ENCODE measurements at regions not wholly inside any gene's neighbourhood (a gene's known extent, or its start where the extent isn't known, plus 50 kb on each side); places are given as distances from the start of the nearest gene placed in this dataset.
"Not testable (repeated sequence)": the region's sequence is repeated elsewhere in the genome, so short reads cannot be mapped to it uniquely, and the experiment has no call there.

DNA sequence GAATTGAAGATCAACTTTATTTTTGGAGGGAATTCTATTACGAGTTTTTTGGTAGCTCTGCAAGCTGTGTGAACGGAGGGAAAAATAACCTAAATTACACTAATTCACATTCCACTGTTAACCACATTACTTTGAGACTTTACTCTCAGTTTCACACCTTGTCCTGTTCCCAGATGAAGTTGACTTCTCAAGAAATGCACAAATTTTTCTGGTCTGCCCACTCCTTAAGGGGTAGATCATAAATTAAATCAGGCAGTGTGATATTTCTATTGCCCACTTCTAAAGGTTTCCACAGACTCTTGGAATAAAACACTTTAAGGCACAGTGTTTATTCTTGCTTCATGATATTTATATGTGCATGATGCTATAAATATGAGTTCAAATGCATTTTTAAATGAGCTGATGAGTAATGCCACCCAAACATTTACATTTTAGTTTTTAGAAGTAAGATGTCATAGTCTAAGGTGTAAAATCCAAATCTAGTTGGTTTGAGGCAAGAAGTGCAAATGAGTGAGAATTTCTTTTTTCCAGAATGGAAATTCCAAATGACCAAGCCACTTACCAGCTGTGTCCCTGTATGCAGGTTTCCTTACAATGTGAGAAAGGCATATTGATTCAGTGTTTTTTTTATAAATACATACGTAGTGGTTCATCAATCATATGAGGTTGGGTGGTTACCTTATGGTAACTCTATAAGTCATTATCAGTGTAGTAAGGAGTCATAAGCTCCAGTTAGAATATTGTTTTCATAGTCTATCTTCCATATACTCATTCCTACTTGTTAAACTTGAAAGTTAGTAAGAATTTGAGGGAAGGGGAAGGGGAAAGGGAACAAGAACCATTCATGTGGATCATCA is 437.7 kb upstream of the MEF2C start:
- no peak for DNase-seq

DNA sequence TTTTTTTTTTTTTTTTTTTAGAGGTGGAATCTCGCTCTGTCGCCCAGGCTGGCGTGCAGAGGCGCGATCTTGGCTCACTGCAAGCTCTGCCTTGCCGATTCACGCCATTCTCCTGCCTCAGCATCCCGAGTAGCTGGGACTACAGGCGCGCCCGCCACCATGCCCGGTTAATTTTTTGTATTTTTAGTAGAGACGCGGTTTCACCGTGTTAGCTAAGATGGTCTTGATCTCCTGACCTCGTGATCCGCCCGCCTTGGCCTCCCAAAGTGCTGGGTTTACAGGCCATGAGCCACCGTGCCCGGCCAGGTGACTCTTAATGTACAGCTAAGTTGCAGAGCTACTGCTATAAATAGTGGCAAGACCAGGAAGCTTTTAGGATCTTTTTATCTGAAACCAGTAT is 434.9 kb upstream of the MEF2C start:
- not testable (repeated sequence) for DNase-seq

DNA sequence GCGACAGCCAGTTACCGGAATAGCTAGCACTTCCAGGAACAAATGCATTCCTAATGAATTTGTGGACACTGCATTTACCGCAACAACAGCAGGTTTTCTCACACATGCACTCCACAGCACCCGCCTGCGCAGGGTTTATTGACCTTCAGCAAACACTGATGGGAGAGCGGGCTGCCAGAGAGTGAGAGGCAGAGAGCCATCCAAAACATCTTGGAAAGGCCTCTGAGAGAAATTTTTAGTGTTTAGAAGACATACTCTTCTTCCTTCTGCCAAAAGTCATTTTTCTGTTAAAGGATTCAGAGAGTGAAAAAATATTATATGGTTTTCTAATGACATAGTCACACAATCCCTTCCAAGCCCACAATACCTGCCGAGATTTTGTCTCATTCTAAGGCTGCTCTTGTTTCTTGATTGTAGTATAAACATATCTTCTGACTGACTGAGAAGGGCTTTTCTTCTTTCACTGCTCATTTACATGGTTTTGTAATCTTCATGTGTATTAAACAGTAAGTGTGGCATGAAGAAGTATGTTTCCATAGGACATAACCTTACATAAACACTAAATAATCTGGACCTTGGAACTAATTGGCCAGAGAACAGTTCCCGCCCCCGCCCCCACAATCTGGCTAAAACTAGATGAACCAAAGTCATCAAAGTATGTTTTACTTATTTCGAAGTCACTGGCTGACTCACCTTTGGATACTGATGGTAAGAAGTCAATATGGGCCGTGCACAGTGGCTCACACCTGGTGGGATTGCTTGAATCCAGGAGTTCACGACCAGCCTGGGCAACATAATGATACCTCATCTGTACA is 432.5 kb upstream of the MEF2C start:
- no peak for DNase-seq

DNA sequence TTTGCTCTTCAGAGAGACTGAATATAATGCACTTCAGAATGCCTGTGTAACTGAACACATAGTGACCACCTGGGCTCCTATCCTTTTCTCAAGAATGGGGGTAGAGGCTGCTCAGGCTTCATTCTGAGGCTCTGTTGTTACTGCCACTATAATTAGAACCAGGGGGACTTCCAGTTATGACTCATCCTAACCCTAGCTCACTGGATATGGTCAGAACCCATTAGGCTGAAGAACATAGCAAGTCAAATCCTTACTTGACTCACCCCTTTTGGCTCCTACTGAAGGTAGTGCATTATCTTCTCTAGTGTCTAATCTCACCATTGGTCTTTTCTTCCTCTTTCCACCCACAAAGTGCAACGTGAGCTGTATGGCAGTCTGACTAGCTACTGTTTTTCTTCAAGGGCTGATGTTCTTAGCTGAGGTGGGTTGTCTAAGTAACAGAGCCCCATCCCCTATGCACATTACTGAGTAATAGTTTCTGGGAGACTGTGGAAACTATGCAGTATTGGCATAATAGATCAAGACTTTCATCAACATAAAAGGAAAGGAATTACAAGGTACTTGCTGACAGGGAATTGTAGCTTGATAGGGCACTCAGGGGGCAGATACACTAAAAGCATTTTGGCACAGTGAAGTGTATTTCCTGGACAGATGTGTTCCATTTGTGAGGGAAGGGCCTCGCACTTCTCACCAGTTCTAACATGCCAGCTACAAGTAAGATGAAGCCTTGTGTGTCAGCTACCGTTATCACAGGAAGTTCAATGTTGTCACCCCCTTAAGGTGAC is 431.0 kb upstream of the MEF2C start:
- DNase-seq, result peak; percentile 32

DNA sequence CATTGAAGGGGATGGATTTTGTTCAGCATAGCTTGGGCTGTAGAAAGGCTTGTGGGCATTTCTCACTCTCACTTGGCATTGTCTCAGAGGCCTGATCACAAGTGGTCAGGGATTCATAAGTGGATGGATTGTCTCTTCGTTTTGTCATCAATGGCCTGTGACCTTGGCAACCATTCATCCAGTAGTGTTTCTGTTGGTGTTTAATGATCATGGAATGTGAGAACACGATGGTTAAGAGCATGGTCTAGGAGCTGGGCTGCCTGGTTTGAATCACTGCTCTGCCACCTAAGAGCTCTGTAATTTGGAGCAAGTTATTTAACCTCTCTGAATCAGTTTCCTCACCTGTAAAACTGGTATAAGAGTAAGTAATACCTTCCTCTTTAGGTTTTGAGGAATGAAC is 430.1 kb upstream of the MEF2C start:
- no peak for DNase-seq

DNA sequence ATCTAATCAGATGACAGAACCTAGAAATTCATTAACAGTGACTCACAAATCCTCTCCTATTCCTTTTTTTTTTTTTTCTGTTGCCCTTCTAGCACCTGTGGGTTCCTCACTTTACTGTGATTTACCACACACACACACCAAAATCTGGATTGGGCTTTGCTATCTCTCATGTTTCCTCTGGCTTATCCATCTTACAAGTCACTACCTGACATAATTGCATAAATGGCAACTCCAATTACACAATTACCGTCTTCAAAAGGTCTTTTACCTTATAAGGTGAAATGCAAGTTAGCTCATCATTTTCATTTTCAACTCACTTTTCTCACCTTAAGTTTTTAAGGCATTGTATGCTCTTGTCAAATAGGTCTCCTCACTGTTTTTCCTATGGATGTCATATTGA is 426.3 kb upstream of the MEF2C start:
- no peak for DNase-seq

DNA sequence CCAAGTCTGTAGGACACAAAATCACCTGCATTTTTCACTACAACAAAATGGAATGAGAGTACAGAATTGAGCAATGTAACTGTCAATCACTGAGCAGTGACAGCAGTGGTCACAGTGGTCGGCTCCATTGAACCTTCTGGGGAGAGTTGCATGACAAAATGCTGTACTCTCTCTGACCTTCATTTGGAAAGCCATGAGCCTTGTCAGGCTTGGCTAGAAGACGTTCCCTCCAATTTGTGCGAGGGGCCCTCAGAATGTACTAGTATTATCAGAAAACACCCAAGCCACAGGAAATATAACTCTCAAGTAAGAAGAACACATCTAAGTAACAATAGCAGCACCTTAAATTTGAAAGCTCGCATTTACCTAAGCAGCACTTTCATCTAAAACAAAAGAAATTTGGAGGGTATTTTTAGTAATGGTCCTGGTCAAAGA is 425.6 kb upstream of the MEF2C start:
- no peak for DNase-seq

DNA sequence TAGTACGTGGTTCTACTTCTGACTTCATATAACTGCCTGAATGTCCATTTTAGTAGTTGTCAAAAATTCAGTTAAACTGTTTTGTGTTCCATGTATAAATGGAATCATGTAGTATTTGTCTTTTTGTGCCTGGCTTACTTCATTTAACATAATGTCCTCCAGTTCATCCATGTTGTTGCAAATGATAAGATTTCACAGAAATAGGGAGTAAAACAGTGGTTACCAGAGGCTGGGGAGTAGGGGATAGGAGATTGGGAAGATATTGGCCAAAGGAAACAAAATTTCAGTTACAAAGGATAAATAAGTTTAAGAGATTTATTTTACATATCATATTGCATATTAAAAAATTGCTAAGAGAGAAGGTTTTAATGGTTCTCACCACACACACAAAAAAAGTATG is 425.0 kb upstream of the MEF2C start:
- DNase-seq, result no peak

DNA sequence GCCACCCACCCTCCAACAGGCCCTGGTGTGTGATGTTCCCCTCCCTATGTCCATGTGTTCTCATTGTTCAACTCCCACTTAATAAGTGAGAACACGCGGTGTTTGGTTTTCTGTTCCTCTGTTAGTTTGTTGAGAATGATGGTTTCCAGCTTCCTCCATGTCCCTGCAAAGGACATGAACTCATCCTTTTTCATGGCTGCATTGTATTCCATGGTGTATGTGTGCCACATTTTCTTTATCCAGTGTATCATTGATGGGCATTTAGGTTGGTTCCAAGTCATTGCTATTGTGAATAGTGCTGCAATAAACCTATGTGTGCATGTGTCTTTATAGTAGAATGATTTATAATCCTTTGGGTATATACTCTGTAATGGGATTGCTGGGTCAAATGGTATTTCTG is 424.2 kb upstream of the MEF2C start:
- not testable (repeated sequence) for DNase-seq

DNA sequence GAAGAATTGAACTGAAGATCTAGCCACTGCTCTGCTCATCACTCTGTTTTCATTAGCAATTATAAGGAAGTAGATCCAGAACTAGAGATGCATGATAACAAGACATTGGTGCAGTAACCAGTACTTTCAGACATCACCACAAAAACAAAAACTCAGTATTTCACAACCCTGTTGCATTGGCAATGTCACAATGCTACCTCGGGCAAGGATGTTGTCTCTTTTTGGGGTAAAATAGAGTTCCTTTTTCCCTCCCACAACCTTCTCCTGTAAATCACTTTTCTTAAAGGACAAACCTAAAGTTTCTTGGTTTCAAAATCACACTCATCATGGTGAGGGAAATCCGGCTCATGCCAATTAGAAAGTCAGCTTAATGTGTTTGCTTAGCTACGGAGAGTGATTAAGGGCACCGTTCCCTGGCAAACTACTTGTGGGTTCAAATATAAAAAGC is 420.1 kb upstream of the MEF2C start:
- no peak for DNase-seq

DNA sequence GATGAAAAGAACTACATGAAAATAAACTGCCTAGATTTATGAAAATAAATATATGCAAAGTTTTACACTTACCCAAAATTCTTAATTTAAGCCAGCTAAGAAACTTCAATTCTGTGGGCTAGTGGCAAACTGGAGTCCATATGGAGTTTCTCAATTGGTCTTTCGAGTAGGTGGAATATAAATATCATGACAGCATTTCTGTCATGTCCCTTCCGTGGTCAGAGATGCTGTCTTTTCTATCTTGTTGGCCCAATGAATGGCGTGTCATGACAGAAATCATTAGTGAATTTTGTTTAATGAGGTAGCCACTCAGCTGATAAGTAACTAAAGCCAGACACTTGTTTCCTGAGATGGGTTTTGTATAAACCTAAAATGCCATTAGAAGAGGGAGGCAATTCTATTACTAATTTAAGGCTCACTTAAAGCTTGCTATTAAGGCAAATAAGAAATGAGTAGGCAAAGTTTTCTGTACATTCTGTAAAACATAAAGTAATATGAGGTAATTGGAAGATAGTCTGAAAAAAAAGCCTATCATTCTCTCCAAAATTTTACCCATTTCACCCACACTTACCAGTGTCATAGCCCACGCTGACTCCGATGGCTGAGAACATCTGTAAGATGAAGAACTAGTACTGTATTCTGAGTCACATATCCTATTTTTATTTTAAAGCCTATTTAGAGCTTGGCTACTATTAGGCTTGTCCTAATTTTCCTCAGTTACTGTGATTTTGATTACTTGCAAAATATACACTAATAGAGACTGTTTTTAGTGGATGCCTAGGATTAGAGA is 419.3 kb upstream of the MEF2C start:
- DNase-seq, result no peak

DNA sequence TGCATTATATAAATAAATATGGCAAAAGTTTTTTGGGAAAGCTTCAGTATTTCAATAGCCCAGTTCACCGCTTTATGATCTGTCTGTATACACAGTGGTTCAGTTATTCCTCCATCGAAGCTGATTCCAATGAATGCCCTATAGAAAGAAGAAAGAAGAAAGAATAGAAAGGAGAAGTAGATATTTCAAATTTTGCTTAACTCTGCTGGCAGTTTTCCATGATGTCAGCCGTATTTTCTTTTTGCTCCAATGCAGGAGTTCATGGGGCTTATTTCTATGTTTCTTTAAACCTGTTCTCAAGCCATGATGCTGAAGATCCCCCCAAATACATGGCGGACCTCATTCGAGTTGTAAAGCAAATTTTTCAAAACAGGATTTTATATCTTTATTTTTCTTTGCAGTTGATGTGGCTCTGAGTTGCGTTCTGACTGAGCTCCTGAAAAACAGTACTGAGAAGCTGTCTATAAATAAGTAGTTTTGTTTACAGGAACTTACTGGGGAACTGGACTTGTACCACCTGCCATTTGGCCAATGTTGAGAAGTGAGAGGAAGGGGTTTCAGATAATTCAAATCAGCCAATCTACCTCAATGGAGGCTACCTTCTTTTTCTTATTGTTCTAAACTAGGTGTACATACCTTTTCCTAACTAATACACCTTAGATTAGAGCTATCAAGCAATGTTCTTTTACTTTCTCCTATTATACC is 418.5 kb upstream of the MEF2C start:
- DNase-seq, result no peak

DNA sequence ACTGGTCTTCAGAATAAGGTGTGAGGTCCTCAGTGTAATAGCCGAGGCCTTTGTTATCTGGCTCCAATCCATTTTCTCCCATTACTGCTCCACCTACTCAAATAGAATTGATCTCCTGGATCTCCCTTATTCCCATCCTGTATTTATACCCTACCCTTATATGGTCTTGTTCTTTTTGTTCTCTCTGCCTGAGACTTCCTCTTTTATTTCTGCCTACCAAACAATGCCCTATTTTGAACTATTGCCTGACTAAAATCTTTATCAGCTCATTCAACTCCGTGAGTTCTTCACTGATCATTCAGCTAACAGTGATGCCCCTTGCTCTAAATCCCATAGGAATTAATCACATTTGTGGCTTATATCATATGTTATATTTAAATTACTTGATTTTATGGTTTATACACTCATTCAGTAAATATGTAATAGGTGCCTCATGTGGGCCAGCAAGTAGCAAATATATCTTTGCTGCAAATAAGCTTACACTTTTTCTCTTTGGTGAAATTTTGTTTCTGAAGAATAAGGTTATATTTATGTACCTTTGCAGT is 417.5 kb upstream of the MEF2C start:
- no peak for DNase-seq

DNA sequence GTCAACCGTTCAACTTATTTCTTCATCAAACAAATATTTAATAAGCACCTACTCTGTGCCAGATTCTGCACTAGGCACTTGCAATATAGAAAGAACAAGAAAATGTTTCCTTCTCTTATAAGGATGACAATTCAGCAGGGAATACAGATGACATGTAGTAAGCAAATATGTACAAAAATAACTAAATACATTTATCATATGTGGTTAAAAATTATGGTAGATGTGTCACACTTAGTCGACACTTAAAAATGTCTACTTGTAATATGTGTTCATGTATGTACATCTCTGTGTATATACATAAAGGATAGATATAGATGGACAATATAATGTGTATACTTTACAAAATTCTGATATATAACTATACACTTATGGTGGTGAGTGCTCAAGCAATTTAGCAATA is 417.0 kb upstream of the MEF2C start:
- no peak for DNase-seq

DNA sequence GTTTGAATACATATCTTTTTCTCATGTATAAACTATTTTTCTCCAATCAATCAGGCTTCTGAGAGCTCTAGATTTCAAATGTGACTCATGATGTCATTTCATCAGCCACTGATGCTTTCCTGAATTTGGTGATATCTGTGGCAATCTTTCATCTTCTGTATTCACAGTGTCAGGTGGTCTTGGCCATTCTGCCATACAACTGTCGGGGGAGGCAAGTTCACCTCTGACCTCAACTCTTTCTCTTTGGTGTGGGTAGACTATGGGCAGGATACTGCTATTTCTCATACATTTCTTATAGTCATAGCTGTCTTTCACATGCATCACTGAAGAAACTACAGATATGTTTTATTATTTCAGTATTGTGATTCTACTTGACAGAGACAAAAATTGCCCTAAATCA is 414.1 kb upstream of the MEF2C start:
- no peak for DNase-seq

DNA sequence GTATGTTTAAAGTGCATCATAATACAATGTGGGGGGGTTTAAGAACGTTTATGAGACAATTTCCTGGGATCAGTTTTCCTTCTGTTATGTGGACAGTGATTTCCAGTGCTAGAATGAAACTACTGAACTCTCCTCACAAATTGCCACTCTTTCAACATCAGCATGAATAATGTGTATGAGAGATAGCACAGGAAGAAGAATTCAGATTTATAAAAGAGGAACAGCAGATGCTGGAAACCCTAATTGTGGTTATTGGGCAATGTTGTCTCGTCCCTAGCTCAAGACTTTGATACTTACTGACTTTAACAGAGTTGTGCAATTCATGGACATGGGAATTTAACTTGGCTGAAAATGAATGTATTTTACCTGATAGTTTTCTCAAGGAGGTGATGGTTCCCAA is 410.8 kb upstream of the MEF2C start:
- no peak for DNase-seq

DNA sequence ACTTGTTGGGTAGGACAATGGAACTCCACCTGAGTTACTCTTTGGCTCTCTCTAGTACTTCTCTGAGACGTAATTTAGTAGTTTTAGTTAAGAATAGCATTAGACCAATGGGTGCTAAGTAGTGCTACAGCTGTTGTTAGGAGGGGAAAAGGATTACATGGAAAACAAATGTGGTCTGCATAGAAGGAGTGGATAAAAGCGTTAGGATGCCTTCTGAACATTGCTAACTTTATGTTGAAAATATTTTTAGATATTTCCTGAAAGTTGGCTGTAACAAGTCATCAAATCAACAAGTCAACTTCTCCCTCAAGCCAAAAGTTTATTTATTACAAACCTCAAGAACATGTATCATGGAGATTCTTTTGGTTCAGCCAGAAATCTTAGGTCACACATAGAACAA is 409.5 kb upstream of the MEF2C start:
- DNase-seq, result no peak

DNA sequence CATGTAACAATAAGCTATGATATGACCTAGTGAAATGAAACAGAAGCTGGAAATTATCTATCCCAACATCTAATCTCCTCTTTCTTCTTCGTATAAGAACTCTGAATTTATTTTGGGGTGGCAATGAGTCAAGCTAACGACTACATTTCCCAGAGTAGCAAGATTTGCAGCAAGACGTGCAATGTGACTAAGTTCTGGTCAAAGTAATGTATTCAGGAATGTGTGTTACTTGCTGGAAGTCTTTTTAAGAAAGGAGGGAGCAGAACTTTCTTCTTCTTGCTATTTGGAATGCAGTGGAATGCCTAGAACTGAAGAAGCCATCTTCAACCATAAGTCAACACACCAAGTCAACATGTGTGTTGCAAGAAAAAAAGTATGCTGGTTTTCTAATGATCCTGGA is 406.6 kb upstream of the MEF2C start:
- no peak for DNase-seq

DNA sequence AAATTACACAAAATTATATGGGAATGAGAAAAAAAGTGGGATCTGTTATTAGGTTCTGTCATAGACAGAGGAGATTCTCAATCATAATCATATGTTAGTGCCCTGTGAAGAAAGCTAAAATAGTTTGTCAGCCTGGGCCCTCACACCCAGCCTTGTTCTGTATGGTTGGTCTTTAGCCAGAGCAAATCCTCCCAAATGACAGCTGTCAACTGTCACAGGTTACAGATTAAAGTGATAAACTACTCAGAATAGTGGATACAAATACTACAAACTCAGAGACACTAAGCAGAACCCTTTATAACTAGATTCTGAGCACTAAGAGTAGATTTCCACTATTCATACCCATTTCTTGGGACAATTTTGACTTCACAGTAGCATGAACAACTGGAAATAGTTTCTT is 405.0 kb upstream of the MEF2C start:
- DNase-seq, result no peak

DNA sequence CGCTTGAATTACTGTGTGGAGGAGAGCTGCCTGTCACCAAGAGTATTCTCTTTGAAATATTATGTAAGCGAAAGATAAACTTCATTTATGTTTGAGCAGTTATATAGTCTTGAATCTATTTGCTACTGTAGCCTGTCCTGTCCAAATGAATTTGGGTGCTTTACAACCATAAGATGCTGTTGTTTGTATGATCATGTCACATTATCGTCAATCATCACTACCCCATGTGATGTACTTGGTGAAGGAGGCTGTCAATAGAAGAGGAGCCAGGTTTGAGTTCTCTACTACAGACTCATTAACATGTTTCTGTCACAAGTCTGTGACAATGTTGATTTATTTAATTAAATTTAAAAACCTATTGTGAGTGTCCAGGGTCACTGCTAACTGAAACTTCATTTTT is 403.3 kb upstream of the MEF2C start:
- no peak for DNase-seq

DNA sequence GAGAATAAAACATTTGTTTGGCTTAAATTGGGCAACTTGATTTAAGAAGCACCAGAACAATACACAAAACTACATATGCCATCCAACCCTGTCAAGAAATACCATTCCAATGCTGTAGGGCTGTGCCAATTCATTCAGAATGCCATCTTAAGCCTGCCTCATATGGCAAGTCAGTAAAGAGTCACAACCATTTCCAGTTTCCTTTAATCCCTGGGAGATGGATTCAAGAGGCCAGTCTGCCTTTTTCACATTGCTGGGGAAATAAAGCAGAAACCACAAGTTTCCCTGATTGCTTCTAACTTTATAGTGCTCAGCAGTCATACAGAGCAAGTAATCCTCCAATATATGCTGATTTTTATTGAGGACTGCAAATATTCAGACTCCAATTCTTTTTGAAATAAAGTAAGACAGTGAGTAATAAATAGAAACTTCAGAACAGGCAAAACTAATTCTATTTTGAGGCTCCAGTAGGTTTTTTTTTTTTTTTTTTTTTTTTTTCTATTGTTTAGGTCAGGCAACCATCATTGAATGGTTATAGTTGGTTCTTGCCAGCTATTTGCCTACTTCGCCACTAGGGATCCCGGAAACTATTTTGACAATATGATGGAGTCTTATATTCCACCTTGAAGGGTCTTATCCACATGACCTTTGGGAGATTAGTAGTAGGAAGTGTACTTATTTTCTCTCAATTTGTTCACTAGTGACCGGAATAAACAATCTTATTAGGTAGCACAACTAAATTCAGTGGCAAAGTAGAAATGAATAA is 400.9 kb upstream of the MEF2C start:
- no peak for DNase-seq
